HG03575 (cell line): ENCODE measurements at regions not wholly inside any gene's neighbourhood (a gene's known extent, or its start where the extent isn't known, plus 50 kb on each side); places are given as distances from the start of the nearest gene placed in this dataset.

Source experiments
- ATAC-seq: cut with Tn5 transposase; IDR thresholded peaks from one replicate; pipeline ENCODE4 v1.9.1; 2021; ENCODE audit not compliant: unreplicated experiment, insufficient number of reproducible peaks, low FRiP score; ENCODE audit errors: extremely low read depth

- ATAC-seq, result no peak
Measured at GRCh38 chr5:9955586-9955985, 294.1 kb downstream of the ATPSCKMT start.

- no peak for ATAC-seq
Measured at GRCh38 chr5:9954869-9955268, 294.8 kb downstream of the ATPSCKMT start.

- ATAC-seq, result no peak
Measured at GRCh38 chr5:9953691-9954090, 296.0 kb downstream of the ATPSCKMT start.

GRCh38 chr5:9951865-9952516 lies 297.7 kb downstream of the ATPSCKMT start:
- no peak for ATAC-seq

GRCh38 chr5:9947944-9948343 lies 301.7 kb downstream of the ATPSCKMT start:
- no peak for ATAC-seq

GRCh38 chr5:9947225-9947714 lies 302.4 kb downstream of the ATPSCKMT start:
- no peak for ATAC-seq

- no peak for ATAC-seq
Measured at GRCh38 chr5:9932770-9933169, 302.6 kb upstream of the TAS2R1 start.

- no peak for ATAC-seq
Measured at GRCh38 chr5:9930156-9930555, 300.0 kb upstream of the TAS2R1 start.

- ATAC-seq, result no peak
Measured at GRCh38 chr5:9928326-9928725, 298.2 kb upstream of the TAS2R1 start.

GRCh38 chr5:9927521-9927997 lies 297.4 kb upstream of the TAS2R1 start:
- ATAC-seq, result no peak

- no peak for ATAC-seq
Measured at GRCh38 chr5:9927106-9927505, 297.0 kb upstream of the TAS2R1 start.

- ATAC-seq, result peak; percentile 48
Measured at GRCh38 chr5:9924614-9925013, 294.5 kb upstream of the TAS2R1 start.

GRCh38 chr5:9922719-9923118 lies 292.6 kb upstream of the TAS2R1 start:
- ATAC-seq, result no peak

- no peak for ATAC-seq
Measured at GRCh38 chr5:9920697-9921096, 290.5 kb upstream of the TAS2R1 start.

- no peak for ATAC-seq
Measured at GRCh38 chr5:9919306-9920030, 289.3 kb upstream of the TAS2R1 start.

GRCh38 chr5:9905661-9906060 lies 275.5 kb upstream of the TAS2R1 start:
- ATAC-seq, result no peak

GRCh38 chr5:9903801-9904200 lies 273.6 kb upstream of the TAS2R1 start:
- no peak for ATAC-seq

- no peak for ATAC-seq
Measured at GRCh38 chr5:9898319-9898718, 268.2 kb upstream of the TAS2R1 start.

GRCh38 chr5:9895302-9895645 lies 265.1 kb upstream of the TAS2R1 start:
- ATAC-seq, result no peak

- ATAC-seq, result no peak
Measured at GRCh38 chr5:9894571-9895301, 264.6 kb upstream of the TAS2R1 start.
